Caco-2 (cell line): ENCODE measurements at regions not wholly inside any gene's neighbourhood (a gene's known extent, or its start where the extent isn't known, plus 50 kb on each side); places are given as distances from the start of the nearest gene placed in this dataset.

ENCODE experiments used
- BruUV-seq: library from RNA; stranded (reverse); fragments of 400-500 nt; replicated peaks from 2 replicates; lab custom pipeline; 2021; lab: Mats Ljungman, UMichigan
- CTCF ChIA-PET: fragments of 300-600 bp; sonication (Branson Sonifier 250); formaldehyde crosslinking; loops from one replicate; lab custom pipeline; 2022; ENCODE audit warnings: antibody characterized with exemption; lab: Charles Lee
- POLR2A ChIA-PET: fragments of 300-600 bp; sonication (Branson Sonifier 250); formaldehyde crosslinking; loops from one replicate; lab custom pipeline; 2022; ENCODE audit warnings: antibody characterized with exemption; lab: Charles Lee
- DNase-seq, 2 experiments: peaks; one replicate each; pipeline versions ENCODE4 v3.0.0 to v3.0.0-alpha.2; 2020 to 2022
- H3K27me3 ChIP-seq: replicated peaks from 2 replicates; pipeline ENCODE4 v1.6.0; 2011; ENCODE audit warnings: low read length; ENCODE audit not compliant: control insufficient read depth, insufficient read depth
- H3K36me3 ChIP-seq: 2 replicates; pipeline ENCODE4 v1.5.1; 2011; ENCODE audit warnings: low read length; ENCODE audit not compliant: control insufficient read depth, insufficient read depth
- H3K4me1 ChIP-seq: fragments of 250-450 bp; sonication (Bioruptor Pico); 2 replicates; pipeline ENCODE4 v1.5.1; 2020; ENCODE audit warnings: mild to moderate bottlenecking
- H3K4me3 ChIP-seq: 2 replicates; pipeline ENCODE4 v1.5.1; 2011; ENCODE audit warnings: low read depth, mild to moderate bottlenecking, control low read depth, low read length
- H3K9me3 ChIP-seq: fragments of 250-450 bp; sonication (Bioruptor Pico); 2 replicates; pipeline ENCODE4 v1.5.1; 2020; ENCODE audit warnings: mild to moderate bottlenecking, moderate library complexity
- H3K27ac Mint-ChIP-seq: one replicate; pipeline ENCODE4 v1.8.0; 2022; ENCODE audit warnings: mixed read lengths; ENCODE audit not compliant: unreplicated experiment
- H3K27me3 Mint-ChIP-seq: one replicate; pipeline ENCODE4 v1.8.0; 2022; ENCODE audit warnings: mixed read lengths; ENCODE audit not compliant: insufficient read depth, unreplicated experiment
- H3K36me3 Mint-ChIP-seq: one replicate; pipeline ENCODE4 v1.8.0; 2022; ENCODE audit warnings: mild to moderate bottlenecking, mixed read lengths; ENCODE audit not compliant: insufficient read depth, unreplicated experiment
- H3K4me1 Mint-ChIP-seq: one replicate; pipeline ENCODE4 v1.8.0; 2022; ENCODE audit warnings: low read depth, mixed read lengths; ENCODE audit not compliant: unreplicated experiment
- H3K4me3 Mint-ChIP-seq: one replicate; pipeline ENCODE4 v1.8.0; 2022; ENCODE audit warnings: mild to moderate bottlenecking, moderate library complexity, mixed read lengths; ENCODE audit not compliant: unreplicated experiment
- H3K9me3 Mint-ChIP-seq: one replicate; pipeline ENCODE4 v1.8.0; 2022; ENCODE audit warnings: mixed read lengths; ENCODE audit not compliant: unreplicated experiment
- CTCF ChIP-seq, 2 experiments: fragments of 200-600 bp in 1 of 2; IDR thresholded peaks; 1 replicate in 1 of 2; 2 replicates in 1 of 2; pipeline versions ENCODE4 v1.5.1 to v1.8.0; 2011 to 2022; ENCODE audit warnings: antibody characterized with exemption in 1 of 2, control low read depth in 1 of 2, inconsistent platforms in 1 of 2, low read depth in 1 of 2, low read length in 1 of 2, mild to moderate bottlenecking in 1 of 2, moderate library complexity in 1 of 2; ENCODE audit not compliant: insufficient read depth in 1 of 2, severe bottlenecking in 1 of 2, unreplicated experiment in 1 of 2
- intact Hi-C: fragments of 100-400 bp; cut with micrococcal nuclease; formaldehyde crosslinking; loops from one replicate; pipeline ENCODE4 v1.10.0; 2022; ENCODE audit not compliant: unreplicated experiment

GRCh38 chr4:20621476-20621875 lies 78.8 kb upstream of the PACRGL start:
- no peak overlapping the region for H3K4me3 ChIP-seq
- no peaks in the 10 kb centered on the region for H3K36me3 Mint-ChIP-seq
- H3K27ac Mint-ChIP-seq = no peak overlapping the region
- intact Hi-C loops = loop anchor here (5.0 kb wide), 1 partner anchor 56 kb away; no protein-coding TSS in a partner anchor
- no peaks in the 10 kb centered on the region for H3K9me3 Mint-ChIP-seq
- POLR2A ChIA-PET = no interaction called here
- peaks cover 30% of the 10 kb centered on the region for H3K4me1 ChIP-seq
- TF ChIP-seq CTCF (IDR thresholded peaks at IDR 0.05; ENCODE audit: insufficient read depth in 1 of 2, low read depth in 1 of 2, low read length in 1 of 2, severe bottlenecking in 1 of 2, unreplicated experiment in 1 of 2) = no peak
- no peaks in the 10 kb centered on the region for H3K9me3 ChIP-seq
- no peaks in the 10 kb centered on the region for H3K27me3 Mint-ChIP-seq
- CTCF ChIA-PET = no interaction called here
- no peak for DNase-seq
- H3K36me3 ChIP-seq = no peaks in the 10 kb centered on the region
- H3K4me3 Mint-ChIP-seq = no peak overlapping the region
- H3K4me1 Mint-ChIP-seq = peaks cover 14% of the 10 kb centered on the region
- no peaks in the 10 kb centered on the region for H3K27me3 ChIP-seq
- no TSS peak for BruUV-seq

GRCh38 chr4:20622701-20623100 lies 77.6 kb upstream of the PACRGL start:
- Mint-ChIP-seq H3K4me1 (peaks cover 24% of the 10 kb centered on the region), H3K36me3 (no peaks in the 10 kb centered on the region), H3K9me3 (no peaks in the 10 kb centered on the region), H3K27me3 (no peaks in the 10 kb centered on the region), H3K4me3 (no peak overlapping the region), H3K27ac (no peak overlapping the region)
- CTCF ChIA-PET = no interaction called here
- POLR2A ChIA-PET = no interaction called here
- intact Hi-C loops = loop anchor here (5.0 kb wide), 1 partner anchor 55 kb away; no protein-coding TSS in a partner anchor
- TF ChIP-seq CTCF (IDR thresholded peaks at IDR 0.05; ENCODE audit: insufficient read depth in 1 of 2, low read depth in 1 of 2, low read length in 1 of 2, severe bottlenecking in 1 of 2, unreplicated experiment in 1 of 2) = no peak
- H3K27me3 ChIP-seq = no peaks in the 10 kb centered on the region
- DNase-seq = no peak
- no TSS peak for BruUV-seq
- H3K9me3 ChIP-seq = no peaks in the 10 kb centered on the region
- no peaks in the 10 kb centered on the region for H3K36me3 ChIP-seq
- no peak overlapping the region for H3K4me3 ChIP-seq
- peaks cover 42% of the 10 kb centered on the region for H3K4me1 ChIP-seq

GRCh38 chr4:20623939-20624338 lies 76.3 kb upstream of the PACRGL start:
- H3K4me3 Mint-ChIP-seq = no peak overlapping the region
- H3K4me1 ChIP-seq = peaks cover 52% of the 10 kb centered on the region
- no peak for TF ChIP-seq CTCF (IDR thresholded peaks at IDR 0.05; ENCODE audit: insufficient read depth in 1 of 2, low read depth in 1 of 2, low read length in 1 of 2, severe bottlenecking in 1 of 2, unreplicated experiment in 1 of 2)
- peaks cover 24% of the 10 kb centered on the region for H3K4me1 Mint-ChIP-seq
- H3K4me3 ChIP-seq = no peak overlapping the region
- ChIA-PET POLR2A (no interaction called here), CTCF (no interaction called here)
- no peaks in the 10 kb centered on the region for H3K36me3 ChIP-seq
- BruUV-seq = no TSS peak
- H3K27me3 Mint-ChIP-seq = no peaks in the 10 kb centered on the region
- no peaks in the 10 kb centered on the region for H3K36me3 Mint-ChIP-seq
- H3K9me3 Mint-ChIP-seq = no peaks in the 10 kb centered on the region
- H3K27ac Mint-ChIP-seq = no peak overlapping the region
- no peaks in the 10 kb centered on the region for H3K9me3 ChIP-seq
- intact Hi-C loops = loop anchor here (5.0 kb wide), 1 partner anchor 53 kb away; no protein-coding TSS in a partner anchor
- no peaks in the 10 kb centered on the region for H3K27me3 ChIP-seq
- DNase-seq = no peak
